Naive thymus-derived CD4-positive, alpha-beta T cell (primary cell): ENCODE measurements at regions not wholly inside any gene's neighbourhood (a gene's known extent, or its start where the extent isn't known, plus 50 kb on each side); places are given as distances from the start of the nearest gene placed in this dataset.

ENCODE experiments used
- ATAC-seq: fragments of 150-1000 bp; cut with Tn5 transposase; 2 replicates; pipeline ENCODE4 v1.10.0; 2021; ENCODE audit warnings: mild to moderate bottlenecking, moderate library complexity
- CTCF ChIA-PET: fragments of 350-600 bp; sonication (Branson Sonifier 250); formaldehyde crosslinking; loops from one replicate; lab custom pipeline; 2021; ENCODE audit warnings: antibody characterized with exemption; lab: Charles Lee
- POLR2A ChIA-PET: fragments of 350-600 bp; sonication (Branson Sonifier 250); formaldehyde crosslinking; loops from one replicate; lab custom pipeline; 2021; ENCODE audit warnings: antibody characterized with exemption, inconsistent platforms; lab: Charles Lee
- DNase-seq, 9 donors: peaks; one replicate each; pipeline versions ENCODE4 v3.0.0 to v3.0.0-alpha.2; 2020 to 2022; ENCODE audit warnings: mixed read lengths in 1 of 9
- H3K27ac ChIP-seq: one replicate; pipeline ENCODE4 v1.7.0; 2013; ENCODE audit warnings: mild to moderate bottlenecking, low read depth, low read length, moderate library complexity
- H3K27me3 ChIP-seq, 2 donors: one replicate each; pipeline ENCODE4 v1.7.0; 2013; ENCODE audit warnings: low read length in 2 of 2, mild to moderate bottlenecking in 2 of 2, moderate library complexity in 2 of 2; ENCODE audit not compliant: control insufficient read depth in 2 of 2, insufficient read depth in 2 of 2
- H3K36me3 ChIP-seq, 3 experiments: 1 replicate in 2 of 3; 2 replicates in 1 of 3; pipeline ENCODE4 v1.7.0; 2013; ENCODE audit warnings: low read length in 3 of 3, mild to moderate bottlenecking in 3 of 3, moderate library complexity in 1 of 3; ENCODE audit not compliant: insufficient read depth in 3 of 3, control insufficient read depth in 2 of 3
- H3K4me1 ChIP-seq, 2 donors: one replicate each; pipeline ENCODE4 v1.7.0; 2013; ENCODE audit warnings: low read length in 2 of 2, mild to moderate bottlenecking in 2 of 2, moderate library complexity in 1 of 2; ENCODE audit not compliant: control insufficient read depth in 2 of 2, insufficient read depth in 2 of 2
- H3K4me3 ChIP-seq: 2 replicates; pipeline ENCODE4 v1.7.0; 2013; ENCODE audit warnings: mild to moderate bottlenecking, low read length
- H3K9me3 ChIP-seq, 3 experiments: 1 replicate in 2 of 3; 2 replicates in 1 of 3; pipeline ENCODE4 v1.7.0; 2013; ENCODE audit warnings: low read length in 3 of 3; ENCODE audit not compliant: control insufficient read depth in 2 of 3
- H3K27ac Mint-ChIP-seq, 9 donors: one replicate each; pipeline ENCODE4 v1.8.0; 2020 to 2022; ENCODE audit warnings: mixed read lengths in 9 of 9, mild to moderate bottlenecking in 8 of 9, moderate library complexity in 5 of 9, inconsistent platforms in 2 of 9
- H3K27me3 Mint-ChIP-seq, 5 donors: one replicate each; pipeline ENCODE4 v1.8.0; 2021 to 2022; ENCODE audit warnings: mixed read lengths in 5 of 5, mild to moderate bottlenecking in 1 of 5
- H3K36me3 Mint-ChIP-seq, 5 donors: one replicate each; pipeline ENCODE4 v1.8.0; 2020 to 2022; ENCODE audit warnings: mixed read lengths in 5 of 5, mild to moderate bottlenecking in 3 of 5, inconsistent platforms in 1 of 5
- H3K4me1 Mint-ChIP-seq, 7 donors: one replicate each; pipeline ENCODE4 v1.8.0; 2020 to 2022; ENCODE audit warnings: mixed read lengths in 7 of 7, mild to moderate bottlenecking in 3 of 7, inconsistent platforms in 1 of 7
- H3K4me3 Mint-ChIP-seq, 10 donors: one replicate each; pipeline ENCODE4 v1.8.0; 2020 to 2022; ENCODE audit warnings: mild to moderate bottlenecking in 10 of 10, mixed read lengths in 10 of 10, moderate library complexity in 6 of 10, inconsistent platforms in 2 of 10
- H3K9me3 Mint-ChIP-seq, 11 donors: one replicate each; pipeline ENCODE4 v1.8.0; 2020 to 2022; ENCODE audit warnings: mixed read lengths in 11 of 11, mild to moderate bottlenecking in 4 of 11, inconsistent platforms in 1 of 11, moderate library complexity in 1 of 11
- intact Hi-C, 2 donors: fragments of 100-400 bp; cut with micrococcal nuclease; formaldehyde crosslinking; loops; one replicate each; pipeline ENCODE4 v1.15.1; 2023

DNA sequence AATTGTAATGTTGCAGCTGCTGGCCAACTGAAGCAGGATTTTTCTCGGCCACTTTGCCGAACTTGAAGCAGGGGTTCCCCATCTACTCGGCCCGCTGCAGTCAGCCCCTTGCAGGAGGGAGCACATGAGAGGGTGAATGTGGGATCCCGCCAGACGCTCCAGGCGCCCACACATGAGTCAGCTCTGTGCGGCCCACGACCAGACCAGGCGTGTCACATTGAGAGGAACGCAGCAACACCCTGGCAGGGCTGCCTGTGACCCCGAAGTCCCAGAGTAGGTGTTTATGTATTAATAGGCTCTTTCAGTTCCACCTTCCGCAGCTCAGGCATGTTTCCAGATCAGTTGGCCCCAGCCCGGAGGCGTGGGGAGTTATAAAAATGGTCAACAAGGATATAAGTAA lies 344.7 kb upstream of the PABPC4L start:
- no peak overlapping the region for H3K4me3 Mint-ChIP-seq
- H3K4me3 ChIP-seq, result no peak overlapping the region
- H3K9me3 Mint-ChIP-seq, result peaks cover 3 to 33% (median 8%) of the 10 kb centered on the region in 11 donors
- no peaks in the 10 kb centered on the region for H3K36me3 ChIP-seq
- H3K27ac ChIP-seq, result no peak overlapping the region
- ChIA-PET POLR2A (no interaction called here), CTCF (no interaction called here)
- no peaks in the 10 kb centered on the region for H3K4me1 Mint-ChIP-seq
- peaks cover 0 to 5% (median 0%) of the 10 kb centered on the region in 5 donors for H3K36me3 Mint-ChIP-seq
- ATAC-seq (no peak), DNase-seq (no peak)
- H3K9me3 ChIP-seq, result no peaks in the 10 kb centered on the region
- H3K27ac Mint-ChIP-seq, result no peak overlapping the region
- H3K27me3 Mint-ChIP-seq, result no peaks in the 10 kb centered on the region
- intact Hi-C loops, result no loop called here
- no peaks in the 10 kb centered on the region for H3K27me3 ChIP-seq
- no peaks in the 10 kb centered on the region for H3K4me1 ChIP-seq

- ATAC-seq (no peak), DNase-seq (no peak)
- Histone ChIP-seq H3K4me1 (no peaks in the 10 kb centered on the region), H3K27ac (no peak overlapping the region), H3K4me3 (no peak overlapping the region), H3K9me3 (no peaks in the 10 kb centered on the region), H3K36me3 (no peaks in the 10 kb centered on the region), H3K27me3 (no peaks in the 10 kb centered on the region)
- no peak overlapping the region for H3K4me3 Mint-ChIP-seq
- H3K27me3 Mint-ChIP-seq, result no peaks in the 10 kb centered on the region
- POLR2A ChIA-PET, result no interaction called here
- H3K36me3 Mint-ChIP-seq, result peaks cover 0 to 5% (median 0%) of the 10 kb centered on the region in 5 donors
- CTCF ChIA-PET, result no interaction called here
- H3K4me1 Mint-ChIP-seq, result no peaks in the 10 kb centered on the region
- no peak overlapping the region for H3K27ac Mint-ChIP-seq
- intact Hi-C loops, result no loop called here
- H3K9me3 Mint-ChIP-seq, result peaks cover 3 to 29% (median 8%) of the 10 kb centered on the region in 11 donors
Measured at GRCh38 chr4:134544303-134544770, 342.7 kb upstream of the PABPC4L start.

DNA sequence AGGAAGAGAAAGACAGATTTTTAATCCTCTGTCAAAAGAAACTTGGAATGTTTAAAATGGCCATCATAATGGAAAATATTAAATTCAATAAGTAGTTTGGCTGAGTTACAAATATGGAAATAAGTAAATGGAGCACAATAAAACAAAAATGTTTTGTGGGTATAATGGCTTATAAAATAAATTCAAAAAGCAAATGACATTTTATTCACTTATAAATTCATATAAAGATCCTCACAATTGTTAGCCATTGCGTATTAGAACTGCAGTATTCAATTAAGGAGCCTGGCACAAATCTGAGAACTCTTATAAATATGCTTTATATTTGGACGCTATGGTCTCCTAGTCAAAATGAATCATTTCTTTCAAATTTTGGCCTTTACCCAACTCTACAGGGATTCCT lies 339.0 kb upstream of the PABPC4L start:
- Mint-ChIP-seq H3K27ac (no peak overlapping the region), H3K9me3 (peaks cover 0 to 9% (median 2%) of the 10 kb centered on the region in 11 donors), H3K4me3 (no peak overlapping the region), H3K36me3 (no peaks in the 10 kb centered on the region), H3K27me3 (no peaks in the 10 kb centered on the region), H3K4me1 (no peaks in the 10 kb centered on the region)
- H3K4me3 ChIP-seq, result no peak overlapping the region
- H3K36me3 ChIP-seq, result no peaks in the 10 kb centered on the region
- H3K9me3 ChIP-seq, result no peaks in the 10 kb centered on the region
- POLR2A ChIA-PET, result no interaction called here
- DNase-seq (no peak), ATAC-seq (no peak)
- H3K4me1 ChIP-seq, result no peaks in the 10 kb centered on the region
- intact Hi-C loops, result no loop called here
- H3K27me3 ChIP-seq, result no peaks in the 10 kb centered on the region
- CTCF ChIA-PET, result no interaction called here
- H3K27ac ChIP-seq, result no peak overlapping the region

- ChIA-PET POLR2A (no interaction called here), CTCF (no interaction called here)
- Mint-ChIP-seq H3K4me1 (no peaks in the 10 kb centered on the region), H3K27ac (no peak overlapping the region), H3K9me3 (peaks cover 0 to 9% (median 2%) of the 10 kb centered on the region in 11 donors), H3K36me3 (no peaks in the 10 kb centered on the region), H3K27me3 (no peaks in the 10 kb centered on the region), H3K4me3 (no peak overlapping the region)
- no peaks in the 10 kb centered on the region for H3K9me3 ChIP-seq
- H3K4me3 ChIP-seq, result no peak overlapping the region
- ATAC-seq (no peak), DNase-seq (no peak)
- H3K4me1 ChIP-seq, result no peaks in the 10 kb centered on the region
- H3K36me3 ChIP-seq, result no peaks in the 10 kb centered on the region
- no peak overlapping the region for H3K27ac ChIP-seq
- intact Hi-C loops, result no loop called here
- no peaks in the 10 kb centered on the region for H3K27me3 ChIP-seq
Measured at GRCh38 chr4:134539729-134540231, 338.2 kb upstream of the PABPC4L start.

DNA sequence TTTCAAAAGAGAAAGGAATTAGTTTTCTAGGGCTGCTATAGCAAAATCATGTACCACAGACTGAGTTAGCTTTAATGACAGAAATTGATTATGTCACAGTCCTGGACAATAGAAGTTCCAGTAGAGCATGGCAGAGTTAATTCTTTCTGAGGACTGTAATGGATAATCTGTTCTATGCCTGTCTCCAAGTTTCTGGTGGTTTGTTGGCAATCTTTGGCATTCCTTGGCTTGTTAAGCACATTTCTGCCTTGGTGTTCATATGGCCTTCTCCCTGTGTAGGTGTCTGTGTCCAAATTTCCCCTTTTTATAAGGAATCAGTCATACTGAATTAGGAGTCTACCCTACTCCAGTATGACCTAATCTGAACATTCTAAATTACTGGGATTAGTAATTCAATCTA lies 336.1 kb upstream of the PABPC4L start:
- no peak for DNase-seq
- Mint-ChIP-seq H3K36me3 (no peaks in the 10 kb centered on the region), H3K4me3 (no peak overlapping the region), H3K27me3 (no peaks in the 10 kb centered on the region), H3K4me1 (no peaks in the 10 kb centered on the region), H3K27ac (no peak overlapping the region), H3K9me3 (peaks cover 0 to 9% (median 3%) of the 10 kb centered on the region in 11 donors)
- Histone ChIP-seq H3K4me1 (no peaks in the 10 kb centered on the region), H3K9me3 (no peaks in the 10 kb centered on the region), H3K36me3 (no peaks in the 10 kb centered on the region), H3K27ac (no peak overlapping the region), H3K27me3 (no peaks in the 10 kb centered on the region), H3K4me3 (no peak overlapping the region)
- ChIA-PET POLR2A (no interaction called here), CTCF (no interaction called here)
- no peak for ATAC-seq
- intact Hi-C loops, result no loop called here

- ChIA-PET CTCF (no interaction called here), POLR2A (no interaction called here)
- Histone ChIP-seq H3K9me3 (no peaks in the 10 kb centered on the region), H3K4me1 (no peaks in the 10 kb centered on the region), H3K36me3 (no peaks in the 10 kb centered on the region), H3K4me3 (no peak overlapping the region), H3K27me3 (no peaks in the 10 kb centered on the region), H3K27ac (no peak overlapping the region)
- intact Hi-C loops, result no loop called here
- Mint-ChIP-seq H3K27me3 (no peaks in the 10 kb centered on the region), H3K9me3 (peaks cover 0 to 18% (median 3%) of the 10 kb centered on the region in 11 donors), H3K4me1 (no peaks in the 10 kb centered on the region), H3K4me3 (no peak overlapping the region), H3K27ac (no peak overlapping the region), H3K36me3 (no peaks in the 10 kb centered on the region)
- DNase-seq (no peak), ATAC-seq (no peak)
Measured at GRCh38 chr4:134533068-134533467, 331.5 kb upstream of the PABPC4L start.

DNA sequence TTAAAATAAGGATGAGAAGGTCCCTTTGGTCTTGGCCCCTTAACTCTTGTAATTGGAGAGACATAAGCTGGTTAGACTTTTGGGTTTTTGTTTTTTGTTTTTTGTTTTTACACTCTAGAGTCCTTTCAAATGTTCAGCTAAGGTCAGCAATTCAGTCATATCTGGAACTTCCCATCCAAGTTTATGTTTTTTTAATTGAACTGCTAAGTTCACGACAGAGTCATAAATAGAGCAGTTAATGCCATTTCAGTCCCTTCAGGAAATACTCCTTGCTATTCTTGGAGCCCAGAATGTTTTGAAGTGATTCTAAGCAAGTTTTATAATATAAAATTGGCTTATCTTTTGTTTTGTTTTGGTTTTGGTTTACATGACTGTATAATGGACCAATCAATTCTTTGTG lies 329.4 kb upstream of the PABPC4L start:
- Histone ChIP-seq H3K9me3 (no peaks in the 10 kb centered on the region), H3K27ac (no peak overlapping the region), H3K4me1 (no peaks in the 10 kb centered on the region), H3K27me3 (no peaks in the 10 kb centered on the region), H3K36me3 (no peaks in the 10 kb centered on the region), H3K4me3 (no peak overlapping the region)
- ATAC-seq (no peak), DNase-seq (no peak)
- POLR2A ChIA-PET, result no interaction called here
- no peaks in the 10 kb centered on the region for H3K4me1 Mint-ChIP-seq
- H3K4me3 Mint-ChIP-seq, result no peak overlapping the region
- peaks cover 0 to 1% (median 0%) of the 10 kb centered on the region in 5 donors for H3K36me3 Mint-ChIP-seq
- CTCF ChIA-PET, result no interaction called here
- H3K27me3 Mint-ChIP-seq, result no peaks in the 10 kb centered on the region
- no peak overlapping the region for H3K27ac Mint-ChIP-seq
- intact Hi-C loops, result no loop called here
- peaks cover 0 to 15% (median 2%) of the 10 kb centered on the region in 11 donors for H3K9me3 Mint-ChIP-seq
